ENCODE measurements at regions not wholly inside any gene's neighbourhood (a gene's known extent, or its start where the extent isn't known, plus 50 kb on each side); places are given as distances from the start of the nearest gene placed in this dataset.

DNA sequence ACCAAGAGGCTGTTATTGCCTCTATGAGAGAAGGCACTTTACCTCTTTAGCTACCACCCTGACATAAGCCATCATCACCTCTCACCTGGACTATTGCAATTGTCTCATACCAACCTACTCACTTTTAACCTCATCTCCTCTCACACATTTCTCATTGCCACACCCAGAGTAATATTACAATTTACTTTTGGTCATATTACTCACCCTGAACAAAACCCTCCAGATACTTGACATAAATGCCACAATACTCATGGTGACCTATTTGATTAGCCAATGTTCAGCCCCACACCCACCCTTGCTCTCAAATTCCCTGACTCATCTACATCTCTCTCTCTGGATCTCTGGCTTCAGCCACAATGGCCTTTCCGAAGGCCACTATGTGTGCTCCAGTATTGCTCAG, 90.9 kb upstream of the CDH7 start:
- H3K4me1 ChIP-seq (ENCODE audit: control insufficient read depth, extremely low read depth, insufficient read depth, low read length) = no peaks in the 10 kb centered on the region
- no peak overlapping the region for H3K4me2 ChIP-seq (ENCODE audit: control insufficient read depth, extremely low read depth, insufficient read depth, low read depth, low read length)
- no peak overlapping the region for H2AFZ ChIP-seq (ENCODE audit: control insufficient read depth, low read length)
- no peak overlapping the region for H3K9ac ChIP-seq (ENCODE audit: control insufficient read depth, extremely low read depth, insufficient read depth, low read length)
- no peaks in the 10 kb centered on the region for H3K27me3 ChIP-seq (ENCODE audit: control insufficient read depth, extremely low read depth, insufficient read depth, low read length)
- FAIRE-seq = no peak
- H3K9me3 ChIP-seq (ENCODE audit: control insufficient read depth, low read depth, low read length) = no peaks in the 10 kb centered on the region
- TF ChIP-seq EZH2 (IDR thresholded peaks at IDR 0.05; ENCODE audit: low read length) = no peak
- TF ChIP-seq, protein P1, sequence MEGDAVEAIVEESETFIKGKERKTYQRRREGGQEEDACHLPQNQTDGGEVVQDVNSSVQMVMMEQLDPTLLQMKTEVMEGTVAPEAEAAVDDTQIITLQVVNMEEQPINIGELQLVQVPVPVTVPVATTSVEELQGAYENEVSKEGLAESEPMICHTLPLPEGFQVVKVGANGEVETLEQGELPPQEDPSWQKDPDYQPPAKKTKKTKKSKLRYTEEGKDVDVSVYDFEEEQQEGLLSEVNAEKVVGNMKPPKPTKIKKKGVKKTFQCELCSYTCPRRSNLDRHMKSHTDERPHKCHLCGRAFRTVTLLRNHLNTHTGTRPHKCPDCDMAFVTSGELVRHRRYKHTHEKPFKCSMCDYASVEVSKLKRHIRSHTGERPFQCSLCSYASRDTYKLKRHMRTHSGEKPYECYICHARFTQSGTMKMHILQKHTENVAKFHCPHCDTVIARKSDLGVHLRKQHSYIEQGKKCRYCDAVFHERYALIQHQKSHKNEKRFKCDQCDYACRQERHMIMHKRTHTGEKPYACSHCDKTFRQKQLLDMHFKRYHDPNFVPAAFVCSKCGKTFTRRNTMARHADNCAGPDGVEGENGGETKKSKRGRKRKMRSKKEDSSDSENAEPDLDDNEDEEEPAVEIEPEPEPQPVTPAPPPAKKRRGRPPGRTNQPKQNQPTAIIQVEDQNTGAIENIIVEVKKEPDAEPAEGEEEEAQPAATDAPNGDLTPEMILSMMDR (optimal IDR thresholded peaks at IDR 0.05 in 1 of 3, IDR thresholded peaks at IDR 0.05 in 1 of 3, conservative IDR thresholded peaks at IDR 0.05 in 1 of 3; ENCODE audit: extremely low read depth in 1 of 3, insufficient read depth in 2 of 3, low read length in 3 of 3) = no peak
- no peak overlapping the region for H3K4me3 ChIP-seq (ENCODE audit: control insufficient read depth in 2 of 3, extremely low read depth in 1 of 3, insufficient read depth in 2 of 3, low read depth in 1 of 3, low read length in 3 of 3)
- H3K9me1 ChIP-seq (ENCODE audit: control insufficient read depth, extremely low read depth, insufficient read depth, low read length) = no peaks in the 10 kb centered on the region
- H3K79me2 ChIP-seq (ENCODE audit: control insufficient read depth, insufficient read depth, low read length) = no peaks in the 10 kb centered on the region
- H4K20me1 ChIP-seq (ENCODE audit: control insufficient read depth, extremely low read depth, insufficient read depth, low read length) = no peaks in the 10 kb centered on the region
- no peak for DNase-seq (ENCODE audit: low read depth, low spot score)
- dilution Hi-C loops (cut with MboI; ENCODE audit: extremely low pct_ligation_motif_present, low sequenced_read_pairs) = no loop called here
- no peak overlapping the region for H3K27ac ChIP-seq (ENCODE audit: control insufficient read depth, insufficient read depth, low read length)
- H3K36me3 ChIP-seq (ENCODE audit: control insufficient read depth in 2 of 2, extremely low read depth in 1 of 2, insufficient read depth in 2 of 2, low read length in 2 of 2) = no peaks in the 10 kb centered on the region

GRCh38 chr18:65659312-65659711, 91.5 kb upstream of the CDH7 start:
- H3K9ac ChIP-seq (ENCODE audit: control insufficient read depth, extremely low read depth, insufficient read depth, low read length) = no peak overlapping the region

More at GRCh38 chr18:65659312-65659711, 91.5 kb upstream of the CDH7 start:
- H3K4me1 ChIP-seq (ENCODE audit: control insufficient read depth, extremely low read depth, insufficient read depth, low read length) = no peaks in the 10 kb centered on the region
- no peaks in the 10 kb centered on the region for H3K36me3 ChIP-seq (ENCODE audit: control insufficient read depth in 2 of 2, extremely low read depth in 1 of 2, insufficient read depth in 2 of 2, low read length in 2 of 2)
- H4K20me1 ChIP-seq (ENCODE audit: control insufficient read depth, extremely low read depth, insufficient read depth, low read length) = no peaks in the 10 kb centered on the region
- no peak for DNase-seq (ENCODE audit: low read depth, low spot score)
- H3K4me3 ChIP-seq (ENCODE audit: control insufficient read depth in 2 of 3, extremely low read depth in 1 of 3, insufficient read depth in 2 of 3, low read depth in 1 of 3, low read length in 3 of 3) = no peak overlapping the region
- H3K27ac ChIP-seq (ENCODE audit: control insufficient read depth, insufficient read depth, low read length) = no peak overlapping the region
- H3K9me3 ChIP-seq (ENCODE audit: control insufficient read depth, low read depth, low read length) = no peaks in the 10 kb centered on the region
- TF ChIP-seq, protein P1 (optimal IDR thresholded peaks at IDR 0.05 in 1 of 3, IDR thresholded peaks at IDR 0.05 in 1 of 3, conservative IDR thresholded peaks at IDR 0.05 in 1 of 3; ENCODE audit: extremely low read depth in 1 of 3, insufficient read depth in 2 of 3, low read length in 3 of 3) = no peak
- no peak for TF ChIP-seq EZH2 (IDR thresholded peaks at IDR 0.05; ENCODE audit: low read length)
- H3K4me2 ChIP-seq (ENCODE audit: control insufficient read depth, extremely low read depth, insufficient read depth, low read depth, low read length) = no peak overlapping the region
- dilution Hi-C loops (cut with MboI; ENCODE audit: extremely low pct_ligation_motif_present, low sequenced_read_pairs) = no loop called here
- H3K79me2 ChIP-seq (ENCODE audit: control insufficient read depth, insufficient read depth, low read length) = no peaks in the 10 kb centered on the region
- FAIRE-seq = no peak
- H3K9me1 ChIP-seq (ENCODE audit: control insufficient read depth, extremely low read depth, insufficient read depth, low read length) = no peaks in the 10 kb centered on the region
- H3K27me3 ChIP-seq (ENCODE audit: control insufficient read depth, extremely low read depth, insufficient read depth, low read length) = no peaks in the 10 kb centered on the region
- H2AFZ ChIP-seq (ENCODE audit: control insufficient read depth, low read length) = no peak overlapping the region

Data from keratinocyte (primary cell).